ENCODE measurements at regions not wholly inside any gene's neighbourhood (a gene's known extent, or its start where the extent isn't known, plus 50 kb on each side); places are given as distances from the start of the nearest gene placed in this dataset.
"Not testable (repeated sequence)": the region's sequence is repeated elsewhere in the genome, so short reads cannot be mapped to it uniquely, and the experiment has no call there.

DNA sequence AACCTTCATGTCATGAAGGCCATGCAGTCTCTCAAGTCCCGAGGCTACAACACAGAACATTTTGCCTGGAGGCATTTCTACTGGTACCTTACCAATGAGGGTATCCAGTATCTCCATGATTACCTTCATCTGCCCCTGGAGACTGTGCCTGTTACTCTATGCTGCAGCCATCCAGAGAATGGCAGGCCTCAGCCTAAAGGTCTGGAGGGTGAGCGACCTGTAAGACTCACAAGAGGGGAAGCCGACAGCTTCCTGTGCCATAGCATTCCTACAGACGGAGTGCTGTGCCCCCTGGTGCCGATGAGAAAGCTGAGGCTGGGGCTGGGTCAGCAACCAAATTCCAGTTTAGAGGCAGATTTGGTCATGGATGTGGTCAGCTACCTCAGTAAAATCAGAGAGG, 51.3 kb upstream of the CADPS start:
- no peak for ATAC-seq

DNA sequence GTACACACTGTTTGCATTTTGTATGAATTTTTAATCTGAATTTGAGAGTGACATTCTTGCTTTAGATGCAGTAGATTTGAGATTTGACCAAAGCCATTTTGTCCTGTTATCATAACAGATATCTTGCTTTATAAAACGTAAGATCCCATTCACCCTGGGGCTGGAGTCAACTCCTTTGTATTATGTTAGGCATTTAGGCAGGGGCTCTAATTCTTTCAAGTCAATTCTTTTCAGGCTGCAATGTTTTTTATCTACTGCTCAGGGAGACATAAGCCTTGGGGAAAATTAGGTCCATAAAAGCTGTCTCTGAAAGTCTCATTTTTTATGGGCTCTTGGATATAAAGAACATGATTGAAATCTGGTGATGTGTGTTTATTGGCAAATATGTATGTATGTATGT, 53.0 kb upstream of the CADPS start:
- ATAC-seq = no peak

DNA sequence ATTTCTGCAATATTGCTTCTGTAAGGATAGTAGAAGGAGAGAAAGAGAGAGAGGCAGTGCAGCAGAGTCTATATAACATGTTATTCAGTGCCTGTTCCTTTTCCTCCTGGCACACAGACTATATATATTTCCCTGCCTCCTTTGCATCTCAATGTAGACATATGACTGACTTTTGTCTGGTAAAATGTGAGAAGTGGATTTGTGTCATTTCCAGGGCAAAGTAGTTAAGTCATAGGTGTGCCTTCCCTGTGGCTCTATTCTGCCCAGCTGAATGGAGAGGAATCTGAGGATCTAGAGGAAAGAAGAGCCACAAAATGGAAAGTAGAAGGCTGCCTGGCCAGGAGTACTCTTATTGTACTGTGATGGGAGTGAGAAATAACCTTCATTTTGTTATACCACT, 54.6 kb upstream of the CADPS start:
- no peak for ATAC-seq

DNA sequence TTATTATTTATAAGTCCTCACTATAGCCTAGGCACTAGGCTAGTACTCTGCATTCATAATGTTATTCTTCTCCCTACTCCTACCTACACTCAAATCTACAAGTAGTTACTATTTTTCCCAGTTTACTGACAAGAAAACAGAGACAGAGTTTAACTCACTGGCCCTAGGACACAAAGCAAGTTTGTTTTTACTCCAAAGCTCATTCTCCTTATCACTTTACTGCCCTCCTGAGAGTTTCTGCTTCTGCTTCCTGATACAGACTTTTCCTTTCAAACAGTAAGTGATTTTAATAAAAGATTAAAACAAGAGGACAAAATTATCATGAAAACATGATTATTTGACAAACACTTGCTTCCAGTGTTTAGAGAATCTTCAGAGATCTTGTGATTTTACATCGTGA, 60.6 kb upstream of the CADPS start:
- no peak for ATAC-seq

DNA sequence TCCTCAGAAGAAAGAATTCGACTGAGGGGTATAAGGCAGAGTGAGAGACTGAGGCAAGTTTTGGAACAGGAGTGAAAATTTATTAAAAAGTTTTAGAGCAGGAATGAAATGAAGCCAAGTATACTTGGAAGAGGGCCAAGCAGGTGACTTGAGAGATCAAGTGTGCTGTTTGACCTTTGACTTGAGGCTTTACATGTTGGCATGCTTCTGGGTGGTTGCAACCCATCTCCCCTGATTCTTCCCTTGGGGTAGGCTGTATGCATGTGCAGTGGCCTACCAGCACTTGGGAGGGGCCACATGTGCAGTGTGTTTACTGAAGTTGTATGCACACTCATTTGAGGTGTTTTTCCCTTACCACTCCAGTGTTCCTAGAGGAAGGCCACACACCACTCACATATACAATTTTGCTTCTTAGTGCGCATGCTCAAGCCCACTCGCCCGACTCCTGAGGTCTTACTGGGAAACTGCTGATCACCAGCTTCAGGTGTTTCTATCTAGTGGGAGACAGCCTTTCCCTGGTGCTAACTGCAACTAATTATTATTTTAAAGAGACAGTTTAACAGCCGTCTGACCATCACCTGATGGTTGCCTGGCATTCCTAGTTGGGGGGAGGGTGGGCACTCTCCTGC, 61.5 kb upstream of the CADPS start:
- ATAC-seq = no peak

DNA sequence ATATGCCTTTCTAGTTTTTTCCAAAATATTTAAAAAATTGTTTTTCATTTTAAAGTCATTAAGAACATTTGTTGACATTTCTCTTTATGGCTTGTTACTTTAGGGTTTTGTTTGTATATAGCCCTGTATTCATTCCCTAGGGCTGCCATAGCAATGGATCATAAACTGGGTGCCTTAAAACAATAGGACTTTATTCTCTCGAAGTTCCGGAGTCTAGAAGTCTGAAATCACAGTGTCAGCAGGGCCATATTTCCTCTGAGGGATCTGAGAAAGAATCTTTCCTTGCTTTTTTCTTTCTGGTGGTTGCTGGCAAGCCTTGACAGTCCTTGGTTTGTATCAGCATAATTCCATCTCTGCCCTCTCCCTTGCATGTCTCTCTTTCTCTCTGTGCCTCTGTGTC, 63.4 kb upstream of the CADPS start:
- no peak for ATAC-seq

DNA sequence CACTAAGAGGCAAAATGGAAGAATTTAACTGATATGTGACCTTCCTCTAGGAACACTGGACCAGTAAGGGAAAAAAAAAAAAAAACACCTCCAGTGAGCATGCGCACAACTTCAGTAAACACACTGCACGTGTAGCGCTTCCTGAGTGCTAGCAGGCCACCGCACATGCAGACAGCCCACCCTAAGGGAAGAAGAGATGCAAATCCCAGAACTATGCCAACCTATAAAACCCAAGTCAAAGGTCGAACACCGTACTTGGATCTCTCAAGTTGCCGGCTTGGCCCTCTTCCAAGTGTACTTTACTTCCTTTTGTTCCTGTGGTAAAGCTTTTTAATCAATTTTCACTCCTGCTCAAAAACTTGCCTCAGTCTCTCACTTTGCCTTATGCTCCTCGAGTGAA, 64.5 kb upstream of the CADPS start:
- no peak for ATAC-seq

DNA sequence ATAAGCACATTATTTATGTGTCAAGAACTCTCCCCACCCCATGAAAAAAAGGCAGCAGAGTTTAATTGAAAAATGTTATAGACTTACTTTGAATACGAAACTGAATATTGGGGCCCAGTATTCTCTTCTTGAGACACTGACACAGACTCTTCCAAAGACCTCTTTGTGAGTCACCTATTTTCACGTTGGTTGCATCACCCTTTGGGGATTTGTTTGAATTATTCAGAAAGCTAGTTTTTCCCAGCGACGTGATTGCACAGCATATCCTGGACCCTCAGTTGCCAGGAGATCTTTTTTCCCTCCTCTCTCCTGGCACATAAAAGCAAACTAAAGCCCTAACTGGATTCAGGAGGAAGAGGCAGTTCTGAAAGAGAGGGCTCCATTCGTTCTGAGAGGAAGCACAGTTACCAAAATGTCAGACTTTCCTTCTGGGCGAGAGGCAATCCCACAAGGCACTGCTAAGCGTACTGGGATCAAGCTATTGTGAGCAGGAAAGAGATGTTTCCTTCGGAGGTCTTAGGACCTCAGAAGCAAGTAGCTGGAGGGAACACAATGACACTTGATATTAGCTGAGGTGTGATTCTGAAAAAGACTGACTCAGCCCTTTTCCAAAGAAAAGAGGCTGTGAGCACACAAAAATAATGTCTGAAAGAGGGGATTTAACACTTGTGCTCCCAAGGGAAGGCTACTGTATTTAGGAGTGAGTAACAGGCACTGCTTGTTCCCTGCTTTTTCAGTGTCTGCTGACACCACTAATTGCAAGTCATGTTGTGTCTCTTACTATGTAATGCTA, 65.8 kb upstream of the CADPS start:
- no peak for ATAC-seq

DNA sequence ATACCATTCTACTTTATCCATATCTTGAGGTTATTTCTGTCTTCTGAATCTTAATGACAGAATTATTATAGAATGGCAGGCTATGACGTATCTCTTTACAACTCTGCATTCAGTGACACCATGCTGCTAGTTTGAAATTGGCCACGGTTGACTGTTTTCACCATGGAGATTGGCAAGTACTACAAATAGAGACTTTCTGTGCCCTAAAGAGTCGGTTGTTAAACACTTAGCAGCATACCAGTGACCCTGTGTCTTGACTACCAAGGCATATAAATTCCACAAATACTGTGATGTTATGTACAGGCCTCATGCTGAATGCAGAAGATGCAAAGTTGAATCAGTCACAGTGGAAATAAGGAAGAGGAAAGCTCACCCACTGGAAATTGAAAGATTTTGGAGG, 67.0 kb upstream of the CADPS start:
- ATAC-seq = no peak

DNA sequence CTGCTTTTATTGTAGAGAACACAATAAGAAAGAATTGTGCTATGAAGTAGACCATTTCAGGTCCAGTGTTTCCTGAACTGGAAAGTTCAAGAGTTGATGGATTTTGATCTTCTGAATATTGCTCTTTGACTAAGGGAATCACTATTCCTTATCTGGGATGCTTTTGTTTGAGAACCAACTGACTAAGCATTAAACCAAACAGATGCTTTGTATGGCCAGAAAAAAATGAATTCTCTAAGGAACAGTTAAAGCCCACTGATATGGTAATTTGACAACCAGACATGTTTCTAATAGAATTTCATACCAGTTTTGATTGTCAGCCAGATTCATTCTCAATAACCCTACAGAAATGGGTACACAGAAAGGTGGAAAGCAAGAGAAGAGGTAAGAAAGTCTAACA, 67.5 kb upstream of the CADPS start:
- no peak for ATAC-seq

DNA sequence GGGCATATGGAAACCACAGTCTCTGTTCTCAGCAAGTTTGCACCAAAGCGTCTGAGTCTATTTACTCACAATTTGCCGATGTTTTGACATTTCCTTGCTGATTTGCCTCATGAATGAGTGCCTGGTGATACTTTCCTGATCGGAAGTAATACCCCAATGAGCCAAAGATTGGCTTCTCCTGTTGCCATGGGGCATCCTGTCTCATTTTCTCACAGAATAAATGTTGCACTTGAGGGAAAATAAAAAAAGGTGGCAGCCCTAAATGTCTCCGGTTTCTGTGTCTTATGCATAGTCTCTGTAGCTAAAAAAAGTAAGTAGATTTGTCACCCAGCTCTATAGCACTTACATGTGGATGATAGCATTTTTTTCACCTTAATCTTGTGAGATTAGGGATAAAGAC, 73.7 kb upstream of the CADPS start:
- no peak for ATAC-seq

DNA sequence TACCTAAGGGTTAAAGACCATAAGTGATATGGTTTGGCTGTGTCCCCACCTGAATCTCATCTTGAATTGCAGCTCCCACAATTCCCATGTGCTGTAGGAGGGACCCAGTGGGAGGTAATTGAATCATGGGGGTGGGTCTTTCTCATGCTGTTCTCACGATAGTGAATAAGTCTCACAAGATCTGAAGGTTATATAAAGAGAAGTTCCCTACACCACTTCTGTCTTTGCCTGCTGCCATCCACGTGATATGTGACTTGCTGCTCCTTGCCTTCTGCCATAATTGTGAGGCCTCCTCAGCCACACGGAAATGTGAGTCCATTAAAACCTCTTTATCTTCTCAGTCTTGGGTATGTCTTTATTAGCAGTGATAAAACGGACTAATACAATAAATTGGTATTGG, 75.0 kb upstream of the CADPS start:
- ATAC-seq = no peak

DNA sequence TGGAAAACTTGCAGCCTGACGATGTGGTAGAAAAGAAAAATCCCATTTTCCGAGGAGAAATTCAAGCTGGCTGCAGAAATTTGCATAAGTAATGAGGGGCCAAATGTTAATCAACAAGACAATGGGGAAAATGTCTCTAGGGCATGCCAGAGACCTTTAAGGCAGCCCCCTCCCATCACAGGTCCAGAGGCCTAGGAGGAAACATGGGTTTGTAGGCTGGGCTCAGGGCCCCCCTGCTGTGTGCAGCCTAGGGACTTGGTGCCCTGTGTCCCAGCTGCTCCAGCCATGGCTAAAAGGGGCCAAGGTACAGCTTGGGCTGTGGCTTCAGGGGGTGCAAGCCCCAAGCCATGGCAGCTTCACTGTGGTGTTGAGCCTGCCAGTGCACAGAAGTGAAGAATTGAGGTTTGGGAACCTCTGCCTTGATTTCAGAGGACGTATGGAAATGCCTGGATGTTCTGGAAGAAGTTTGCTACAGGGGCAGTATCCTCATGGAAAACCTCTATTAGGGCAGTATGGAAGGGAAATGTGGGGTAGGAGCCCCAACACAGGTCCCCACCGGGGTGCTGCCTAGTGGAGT, 75.9 kb upstream of the CADPS start:
- no peak for ATAC-seq

DNA sequence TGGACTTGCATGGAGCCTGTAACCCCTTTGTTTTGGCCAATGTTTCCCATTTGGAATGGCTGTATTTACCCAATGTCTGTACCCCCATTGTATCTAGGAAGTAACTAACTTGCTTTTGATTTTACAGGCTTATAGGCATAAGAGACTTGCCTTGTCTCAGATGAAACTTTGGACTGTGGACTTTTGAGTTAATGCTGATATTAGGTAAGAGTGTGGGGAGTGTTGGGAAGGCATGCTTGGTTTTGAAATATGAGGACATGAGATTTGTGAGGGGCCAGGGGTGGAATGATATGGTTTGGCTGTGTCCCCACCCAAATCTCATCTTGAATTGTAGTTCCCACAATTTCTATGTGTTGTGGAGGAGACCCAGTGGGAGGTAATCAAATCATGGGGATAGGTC, 76.7 kb upstream of the CADPS start:
- ATAC-seq = not testable (repeated sequence)

DNA sequence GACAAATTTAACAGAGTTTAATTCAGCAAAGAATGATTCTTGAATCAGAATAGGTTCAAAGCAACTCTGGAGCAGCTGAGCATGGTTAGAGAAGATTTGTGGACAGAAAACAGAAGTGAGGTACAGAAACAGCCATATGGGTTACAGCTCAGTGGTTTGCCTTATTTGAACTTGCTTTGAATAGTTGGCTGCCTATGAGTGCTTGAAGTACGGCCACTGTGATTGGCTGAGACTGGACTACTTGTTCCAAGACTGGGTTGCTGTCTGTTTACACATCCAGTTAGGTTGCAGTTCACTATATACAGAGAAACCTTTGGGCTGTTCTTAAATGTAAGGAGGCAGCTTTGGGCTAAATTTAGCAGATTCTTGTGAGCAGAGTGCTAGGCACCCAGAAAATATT, 79.4 kb upstream of the CADPS start:
- ATAC-seq = no peak

DNA sequence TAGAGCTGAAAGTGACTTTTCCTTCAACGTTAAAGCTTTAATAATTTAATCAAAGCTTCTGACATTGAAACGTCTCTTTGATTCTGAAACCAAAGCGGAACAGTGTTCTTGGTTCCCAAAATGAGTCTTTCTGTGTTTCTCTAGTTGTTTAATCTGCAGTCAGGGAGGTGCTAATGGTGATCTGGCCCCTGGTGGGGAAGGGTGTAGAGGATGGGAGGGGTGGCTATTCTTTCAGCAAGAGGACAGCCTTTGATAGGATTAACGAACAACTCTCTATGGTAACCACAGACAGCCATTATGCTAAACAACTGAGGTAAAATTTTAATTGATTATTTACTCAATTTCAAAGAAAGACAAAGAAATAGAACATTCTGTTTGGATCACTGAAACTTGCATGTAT, 79.9 kb upstream of the CADPS start:
- no peak for ATAC-seq

DNA sequence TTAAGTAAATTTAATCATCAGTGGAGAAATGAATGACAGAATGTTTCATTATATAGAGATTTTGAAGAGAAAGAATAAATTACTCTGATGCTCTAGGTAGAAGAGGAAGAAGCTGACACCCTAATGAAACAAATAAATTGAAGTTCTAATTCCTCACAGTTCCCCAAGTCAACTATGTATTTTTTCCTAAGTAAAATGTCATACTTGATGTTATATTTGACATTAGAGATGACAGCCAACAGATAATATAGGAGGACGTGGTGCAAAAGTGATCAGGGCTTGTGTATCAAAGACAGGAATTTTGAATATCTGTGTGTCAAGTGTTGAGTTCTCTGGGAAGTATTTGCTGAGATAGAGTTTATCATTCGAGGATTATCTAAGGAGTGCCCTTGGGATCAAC, 81.2 kb upstream of the CADPS start:
- ATAC-seq = no peak

DNA sequence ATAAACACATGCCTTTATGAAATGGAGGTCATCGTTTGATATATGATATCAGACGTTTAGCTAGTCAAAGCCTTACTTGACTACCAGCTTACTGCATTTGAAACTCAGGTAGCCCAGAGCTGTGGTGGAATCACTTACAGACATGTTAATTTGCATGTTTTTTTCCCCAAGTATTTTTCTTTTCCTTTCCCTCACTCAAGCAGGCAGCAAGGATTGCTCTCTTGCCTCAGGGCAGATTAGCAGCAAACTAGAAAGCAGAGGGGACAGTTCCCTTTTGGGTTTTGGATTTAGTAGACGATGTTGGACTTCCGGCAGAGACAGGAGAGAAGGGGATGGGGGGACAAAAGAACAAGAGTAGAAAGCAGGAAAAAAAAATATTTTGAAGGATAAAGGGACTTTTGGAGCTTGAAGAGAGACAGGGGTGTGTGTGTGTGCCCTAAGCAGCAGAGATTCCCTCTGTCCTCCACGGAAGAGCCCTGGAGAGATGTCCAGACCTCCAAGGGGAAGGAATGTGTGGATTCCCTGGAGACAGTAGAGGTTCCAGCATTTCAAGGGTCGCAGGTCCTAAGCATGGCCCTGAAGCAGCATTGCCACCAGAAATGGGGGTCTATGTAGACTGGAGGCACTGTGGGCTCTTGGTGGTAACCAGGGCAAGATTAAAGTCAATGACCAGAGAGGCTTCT, 86.8 kb upstream of the CADPS start:
- no peak for ATAC-seq

DNA sequence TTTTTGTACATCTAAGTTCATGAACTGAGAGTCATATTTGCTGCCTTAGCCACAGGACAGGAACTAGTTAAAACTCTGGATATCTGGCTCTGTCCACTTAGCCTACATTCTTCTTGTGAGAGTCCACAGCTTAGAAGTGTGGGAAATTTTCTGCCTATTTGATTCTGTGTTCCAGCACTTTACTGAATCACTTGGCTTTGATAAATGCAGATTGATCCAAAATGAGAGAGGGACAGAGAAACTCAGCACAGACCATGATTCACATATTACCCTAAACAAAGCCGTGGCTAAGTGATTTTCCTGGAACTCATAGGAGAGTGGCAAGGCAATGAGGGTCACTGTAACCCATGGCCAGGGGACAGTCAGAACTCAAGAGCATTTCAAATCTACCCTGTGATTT, 87.5 kb upstream of the CADPS start:
- ATAC-seq = no peak

DNA sequence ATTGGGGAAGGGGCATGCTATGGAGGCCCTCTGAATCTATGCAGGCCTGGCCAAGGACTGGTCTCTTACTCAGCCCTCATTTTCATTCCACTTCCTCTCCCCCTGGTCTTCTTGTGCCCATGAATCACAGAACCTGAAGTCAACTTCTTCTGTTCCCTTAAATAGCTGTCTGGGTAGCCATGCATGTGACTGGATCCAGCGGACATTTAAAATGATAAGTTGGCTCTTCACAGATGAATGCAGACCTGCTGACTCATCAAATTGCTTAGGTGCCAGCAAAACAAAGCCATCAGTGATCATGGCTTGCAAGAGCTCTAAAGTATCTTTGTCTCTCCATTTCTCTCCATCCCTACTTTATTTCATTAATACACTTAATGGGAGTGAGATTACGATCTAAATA, 90.1 kb upstream of the CADPS start:
- ATAC-seq = no peak

DNA sequence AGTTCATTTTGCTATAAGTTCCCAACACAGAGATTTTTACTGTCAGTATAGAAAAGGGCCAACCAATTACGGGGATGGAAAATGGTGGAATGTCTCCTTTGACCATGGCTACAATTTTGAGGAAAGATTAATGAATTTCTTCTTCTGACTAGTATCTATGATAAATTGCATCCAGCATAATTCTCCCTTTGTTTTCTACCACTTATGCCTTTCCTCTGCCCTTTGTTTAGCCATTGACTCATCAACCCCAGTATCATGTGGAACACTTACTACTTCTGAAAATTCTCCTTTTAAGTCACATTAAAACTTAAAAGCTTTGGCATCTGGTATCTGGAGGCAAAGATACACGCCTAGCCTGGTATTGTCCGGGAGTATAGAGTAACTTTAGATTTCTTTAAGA, 92.9 kb upstream of the CADPS start:
- ATAC-seq = no peak

DNA sequence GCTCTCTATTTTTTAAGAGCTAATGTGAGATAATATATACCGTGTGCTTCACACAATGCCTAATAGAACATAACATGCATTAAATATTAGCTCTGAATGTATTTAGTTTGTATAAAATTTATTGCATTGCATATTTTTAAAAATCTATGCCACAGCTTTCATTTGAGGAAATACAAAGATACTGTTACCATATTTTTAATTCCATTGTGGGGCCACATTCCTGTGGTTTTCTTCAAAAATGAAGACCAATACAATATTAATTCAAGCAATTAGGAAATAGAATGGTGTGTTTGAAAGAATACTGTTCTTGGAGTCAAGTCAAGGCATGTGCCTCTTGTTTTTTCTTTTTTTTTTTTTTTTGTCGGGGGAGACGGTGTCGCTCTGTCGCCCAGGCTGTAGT, 95.4 kb upstream of the CADPS start:
- no peak for ATAC-seq

DNA sequence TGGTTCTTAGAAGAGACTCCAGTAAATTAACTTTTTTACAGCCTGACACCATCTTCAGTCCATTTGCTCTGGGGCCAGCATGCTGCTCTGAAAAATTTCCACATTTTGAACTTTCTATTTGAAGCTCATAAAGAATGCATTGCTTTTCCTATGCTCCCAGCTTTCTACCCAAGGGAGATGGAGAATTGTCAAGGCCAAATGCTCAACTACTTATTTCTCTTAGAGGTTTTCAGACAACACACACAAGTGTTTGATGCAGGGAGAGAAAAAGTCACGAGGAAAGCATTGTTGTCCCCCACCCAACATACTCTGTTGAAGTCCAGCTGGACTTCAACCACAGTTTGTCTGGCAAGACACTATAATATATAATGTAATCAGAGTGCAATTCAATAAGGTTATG, 100.3 kb upstream of the CADPS start:
- no peak for ATAC-seq

DNA sequence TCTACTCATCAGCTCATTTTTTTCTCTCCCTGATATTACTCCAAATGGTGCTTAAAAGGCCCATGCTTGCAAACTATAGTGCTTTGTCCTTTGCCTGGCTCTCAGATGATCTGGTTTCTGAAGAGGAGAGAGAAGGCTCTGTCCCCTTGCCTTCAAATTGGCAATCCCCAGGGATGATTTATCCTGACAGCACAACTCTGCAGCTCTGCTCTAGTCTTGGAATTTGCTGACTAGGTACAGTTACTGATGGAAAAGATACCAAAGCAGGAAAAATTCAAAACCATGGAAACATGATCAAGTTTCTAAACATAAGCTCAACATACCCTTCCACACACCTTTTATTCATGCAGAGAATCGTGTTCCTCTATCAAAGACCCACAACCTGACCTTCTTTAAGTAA, 106.7 kb upstream of the CADPS start:
- no peak for ATAC-seq

All from esophagus mucosa (tissue), 1 donor.